Lung (tissue), 11 donors: ENCODE measurements at regions not wholly inside any gene's neighbourhood (a gene's known extent, or its start where the extent isn't known, plus 50 kb on each side); places are given as distances from the start of the nearest gene placed in this dataset.

Experiments used
- ATAC-seq: fragments of 200-7000 bp; cut with Tn5 transposase; one replicate; pipeline ENCODE4 v1.9.1; 2020; ENCODE audit warnings: moderate number of reproducible peaks; ENCODE audit not compliant: insufficient read depth, low FRiP score
- DNase-seq, 3 donors: peaks; one replicate each; pipeline ENCODE4 v3.0.0-alpha.2; 2013 to 2017
- H3K27ac ChIP-seq, 2 donors: one replicate each; pipeline ENCODE4 v1.5.1; 2013; ENCODE audit warnings: mild to moderate bottlenecking in 2 of 2, moderate library complexity in 2 of 2, control low read depth in 1 of 2, inconsistent platforms in 1 of 2, low read depth in 1 of 2, low read length in 1 of 2
- H3K27me3 ChIP-seq, 3 donors: one replicate each; pipeline ENCODE4 v1.5.1; 2013; ENCODE audit warnings: low read length in 2 of 3; ENCODE audit not compliant: control insufficient read depth in 3 of 3, insufficient read depth in 3 of 3
- H3K36me3 ChIP-seq, 4 donors: one replicate each; pipeline ENCODE4 v1.5.1; 2013; ENCODE audit warnings: low read length in 4 of 4, mild to moderate bottlenecking in 1 of 4, moderate library complexity in 1 of 4; ENCODE audit not compliant: control insufficient read depth in 4 of 4, insufficient read depth in 4 of 4
- H3K4me1 ChIP-seq, 5 donors: one replicate each; pipeline ENCODE4 v1.5.1; 2013; ENCODE audit warnings: low read length in 5 of 5, mild to moderate bottlenecking in 2 of 5, moderate library complexity in 1 of 5; ENCODE audit not compliant: control insufficient read depth in 5 of 5, insufficient read depth in 5 of 5
- H3K4me3 ChIP-seq: one replicate; pipeline ENCODE4 v1.5.1; 2013; ENCODE audit warnings: mild to moderate bottlenecking, control low read depth, moderate library complexity
- H3K9ac ChIP-seq, 2 donors: one replicate each; pipeline ENCODE4 v1.5.1; 2013; ENCODE audit warnings: low read length in 2 of 2, control low read depth in 1 of 2; ENCODE audit not compliant: insufficient read depth in 1 of 2
- H3K9me3 ChIP-seq, 4 donors: one replicate each; pipeline ENCODE4 v1.5.1; 2013; ENCODE audit warnings: low read length in 3 of 4, mild to moderate bottlenecking in 1 of 4, moderate library complexity in 1 of 4; ENCODE audit not compliant: control insufficient read depth in 4 of 4, insufficient read depth in 3 of 4
- WGBS, 2 donors: extraction: QIAGEN DNeasy Blood & Tissue Kit; methylation state at CpG; one replicate each; pipeline ENCODE4 v1.1.7; 2013; 5-methylcytosine and 5-hydroxymethylcytosine counted together
- TF ChIP-seq, protein P1 (sequence below): IDR thresholded peaks from 2 replicates; pipeline ENCODE4 v1.5.1; 2012; ENCODE audit warnings: mild to moderate bottlenecking; ENCODE audit errors: control extremely low read depth, extremely low read depth
- donor health status: control.
- donor health status: control.
- donor health status: Bipolar disorder and iron deficiency.
- donor health status: healthy.
- donor health status: DM: yes; HTN: yes; CAD: no.

DNA sequence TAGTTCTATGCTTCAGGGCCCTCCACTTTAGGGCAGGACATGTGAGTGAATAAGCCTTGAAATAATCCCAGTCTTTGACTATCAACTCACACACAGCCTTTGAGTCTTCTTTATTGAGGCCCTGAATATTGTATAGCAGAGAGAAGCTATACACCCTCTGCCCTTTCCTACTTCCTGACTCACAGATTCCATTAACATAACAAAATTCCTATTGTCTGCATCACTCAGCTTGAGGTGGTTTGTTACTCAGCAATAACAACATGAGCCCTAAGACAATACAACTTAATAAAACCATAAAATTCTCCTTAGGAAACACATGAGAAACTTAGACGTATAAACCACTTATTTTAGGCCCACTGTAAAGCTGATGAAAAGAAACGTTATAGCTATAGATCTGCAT, 680.3 kb upstream of the DIAPH2 start:
- Histone ChIP-seq H3K27ac (no peak overlapping the region), H3K9ac (no peak overlapping the region), H3K9me3 (no peaks in the 10 kb centered on the region), H3K36me3 (no peaks in the 10 kb centered on the region), H3K4me3 (no peak overlapping the region), H3K27me3 (peaks cover 0 to 7% (median 5%) of the 10 kb centered on the region in 3 donors), H3K4me1 (peaks cover 0 to 5% (median 0%) of the 10 kb centered on the region in 5 donors)
- ATAC-seq, result no peak
- no peak for DNase-seq
- 61 to 80% methylated on average over 2 of the region's 2 CpGs for WGBS, 2 donors
- TF ChIP-seq, protein P1, sequence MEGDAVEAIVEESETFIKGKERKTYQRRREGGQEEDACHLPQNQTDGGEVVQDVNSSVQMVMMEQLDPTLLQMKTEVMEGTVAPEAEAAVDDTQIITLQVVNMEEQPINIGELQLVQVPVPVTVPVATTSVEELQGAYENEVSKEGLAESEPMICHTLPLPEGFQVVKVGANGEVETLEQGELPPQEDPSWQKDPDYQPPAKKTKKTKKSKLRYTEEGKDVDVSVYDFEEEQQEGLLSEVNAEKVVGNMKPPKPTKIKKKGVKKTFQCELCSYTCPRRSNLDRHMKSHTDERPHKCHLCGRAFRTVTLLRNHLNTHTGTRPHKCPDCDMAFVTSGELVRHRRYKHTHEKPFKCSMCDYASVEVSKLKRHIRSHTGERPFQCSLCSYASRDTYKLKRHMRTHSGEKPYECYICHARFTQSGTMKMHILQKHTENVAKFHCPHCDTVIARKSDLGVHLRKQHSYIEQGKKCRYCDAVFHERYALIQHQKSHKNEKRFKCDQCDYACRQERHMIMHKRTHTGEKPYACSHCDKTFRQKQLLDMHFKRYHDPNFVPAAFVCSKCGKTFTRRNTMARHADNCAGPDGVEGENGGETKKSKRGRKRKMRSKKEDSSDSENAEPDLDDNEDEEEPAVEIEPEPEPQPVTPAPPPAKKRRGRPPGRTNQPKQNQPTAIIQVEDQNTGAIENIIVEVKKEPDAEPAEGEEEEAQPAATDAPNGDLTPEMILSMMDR, result no peak

DNA sequence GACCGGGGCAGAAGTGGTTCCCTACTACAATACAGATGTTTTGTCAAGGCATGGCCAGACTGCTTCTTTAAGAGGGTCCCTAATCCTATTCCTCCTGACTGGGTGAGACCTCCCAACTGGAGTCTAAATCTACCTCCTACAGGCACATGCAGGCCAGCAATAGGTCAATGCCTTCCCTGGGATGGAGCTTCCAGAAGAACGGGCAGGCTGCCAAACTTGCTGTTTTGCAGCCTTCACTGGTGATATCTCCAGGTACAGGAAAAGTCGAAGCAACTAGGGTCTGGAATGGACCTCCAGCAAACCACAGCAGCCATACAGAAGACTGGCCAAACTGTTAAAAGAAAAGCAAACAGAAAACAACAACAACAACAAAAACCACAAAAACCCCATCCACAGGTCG, 678.4 kb upstream of the DIAPH2 start:
- 79 to 96% methylated on average over 4 of the region's 4 CpGs for WGBS, 2 donors
- DNase-seq (no peak), ATAC-seq (no peak)
- H3K9ac ChIP-seq, result no peak overlapping the region
- peaks cover 0 to 5% (median 0%) of the 10 kb centered on the region in 3 donors for H3K27me3 ChIP-seq
- H3K9me3 ChIP-seq, result no peaks in the 10 kb centered on the region
- TF ChIP-seq, protein P1, result no peak
- H3K36me3 ChIP-seq, result no peaks in the 10 kb centered on the region
- H3K4me3 ChIP-seq, result no peak overlapping the region
- H3K27ac ChIP-seq, result no peak overlapping the region
- H3K4me1 ChIP-seq, result peaks cover 0 to 2% (median 0%) of the 10 kb centered on the region in 5 donors

DNA sequence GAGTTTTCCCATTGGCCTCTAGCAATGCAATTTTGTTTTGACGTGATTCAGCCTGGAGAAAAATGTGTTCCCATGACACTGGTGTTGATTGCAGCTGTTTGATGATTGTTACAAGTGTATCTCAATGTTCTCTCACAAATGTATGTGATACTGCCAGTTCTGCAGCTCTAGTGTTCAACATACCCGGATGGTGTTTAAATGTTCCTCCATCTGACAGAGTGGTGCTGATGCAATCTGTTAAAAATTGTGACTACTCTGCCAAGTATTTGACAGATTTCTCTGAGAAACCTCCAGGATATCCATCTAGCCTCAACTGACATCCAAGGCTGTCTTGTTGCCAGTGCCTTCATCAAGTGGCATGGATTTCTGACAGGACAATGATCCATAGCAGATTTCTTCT, 657.2 kb upstream of the DIAPH2 start:
- TF ChIP-seq, protein P1, result no peak
- H3K27me3 ChIP-seq, result peaks cover 0 to 4% (median 0%) of the 10 kb centered on the region in 3 donors
- 64 to 66% methylated on average over 2 of the region's 2 CpGs for WGBS, 2 donors
- H3K4me1 ChIP-seq, result no peaks in the 10 kb centered on the region
- no peak overlapping the region for H3K4me3 ChIP-seq
- H3K9ac ChIP-seq, result no peak overlapping the region
- no peaks in the 10 kb centered on the region for H3K36me3 ChIP-seq
- ATAC-seq (no peak), DNase-seq (peak in 2 of 3 donors; percentile 2 to 13)
- H3K9me3 ChIP-seq, result peaks cover 0 to 10% (median 0%) of the 10 kb centered on the region in 4 donors
- no peak overlapping the region for H3K27ac ChIP-seq

DNA sequence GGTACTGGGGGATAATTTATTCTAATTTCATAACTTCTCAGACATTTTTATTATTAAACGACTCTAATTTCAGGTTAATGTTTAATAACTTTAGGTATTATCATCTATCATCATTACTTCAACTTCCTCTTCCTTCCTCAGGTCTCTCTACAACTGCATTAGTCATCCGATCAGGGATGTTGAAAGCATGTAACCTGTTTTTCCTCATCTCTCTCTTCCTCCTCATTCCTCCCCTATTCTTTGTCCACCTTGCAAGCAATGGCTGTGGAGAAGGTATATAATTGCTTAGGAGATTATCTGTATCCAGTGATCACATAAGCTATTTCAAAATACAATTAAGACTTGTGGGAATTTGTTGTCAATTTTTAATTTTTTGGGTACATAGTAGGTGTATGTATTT, 632.6 kb upstream of the DIAPH2 start:
- Histone ChIP-seq H3K4me1 (no peaks in the 10 kb centered on the region), H3K9ac (no peak overlapping the region), H3K4me3 (no peak overlapping the region), H3K9me3 (no peaks in the 10 kb centered on the region), H3K27me3 (no peaks in the 10 kb centered on the region), H3K27ac (no peak overlapping the region), H3K36me3 (no peaks in the 10 kb centered on the region)
- DNase-seq, result no peak
- TF ChIP-seq, protein P1, result no peak
- 58 to 87% methylated on average over 2 of the region's 2 CpGs for WGBS, 2 donors
- ATAC-seq, result no peak
